Cardiac muscle cell (in vitro differentiated cells and primary cell): ENCODE measurements at regions not wholly inside any gene's neighbourhood (a gene's known extent, or its start where the extent isn't known, plus 50 kb on each side); places are given as distances from the start of the nearest gene placed in this dataset.
A peak's percentile ranks its signal among the peaks of the same experiment; 100 is the strongest.

Experiments used
- DNase-seq, 2 donors: peaks; one replicate each; pipeline versions ENCODE4 v3.0.0 to v3.0.0-alpha.2; 2010 to 2017; ENCODE audit warnings: low read depth in 1 of 2, low spot score in 1 of 2
- H3K27ac ChIP-seq: fragments of 200-600 bp; sonication (generic); 2 replicates; pipeline ENCODE4 v1.5.1; 2016
- H3K27me3 ChIP-seq: fragments of 200-600 bp; sonication (generic); 2 replicates; pipeline ENCODE4 v1.6.0; 2016; ENCODE audit warnings: control low read depth
- H3K36me3 ChIP-seq: fragments of 200-600 bp; sonication (generic); 2 replicates; pipeline ENCODE4 v1.5.1; 2016; ENCODE audit warnings: control low read depth
- H3K4me1 ChIP-seq: fragments of 200-600 bp; sonication (generic); 2 replicates; pipeline ENCODE4 v1.8.1; 2017; ENCODE audit warnings: low read depth, mild to moderate bottlenecking, mixed run types
- H3K4me3 ChIP-seq: fragments of 200-600 bp; sonication (generic); 2 replicates; pipeline ENCODE4 v1.5.1; 2016; ENCODE audit warnings: mild to moderate bottlenecking
- H3K9me3 ChIP-seq: fragments of 200-600 bp; sonication (generic); 2 replicates; pipeline ENCODE4 v1.5.1; 2017; ENCODE audit warnings: low read depth, mild to moderate bottlenecking, control low read depth
- CTCF ChIP-seq: IDR thresholded peaks from 2 replicates; pipeline ENCODE4 v1.5.1; 2012; ENCODE audit warnings: low read depth, mild to moderate bottlenecking, low read length

- Histone ChIP-seq H3K4me3 (no peak overlapping the region), H3K27ac (no peak overlapping the region), H3K4me1 (no peaks in the 10 kb centered on the region), H3K36me3 (no peaks in the 10 kb centered on the region), H3K27me3 (peaks cover 22% of the 10 kb centered on the region), H3K9me3 (no peaks in the 10 kb centered on the region)
- no peak for TF ChIP-seq CTCF
- DNase-seq = no peak
These were observed 136.6 kb downstream of the OMA1 start for GRCh38 chr1:58409890-58410289.

GRCh38 chr1:58409336-58409735 lies 137.2 kb downstream of the OMA1 start:
- no peak for DNase-seq
- Histone ChIP-seq H3K27ac (no peak overlapping the region), H3K9me3 (no peaks in the 10 kb centered on the region), H3K4me1 (no peaks in the 10 kb centered on the region), H3K4me3 (no peak overlapping the region), H3K36me3 (no peaks in the 10 kb centered on the region), H3K27me3 (peaks cover 25% of the 10 kb centered on the region)
- no peak for TF ChIP-seq CTCF

- TF ChIP-seq CTCF = no peak
- Histone ChIP-seq H3K27ac (no peak overlapping the region), H3K9me3 (no peaks in the 10 kb centered on the region), H3K27me3 (peaks cover 26% of the 10 kb centered on the region), H3K4me3 (no peak overlapping the region), H3K36me3 (no peaks in the 10 kb centered on the region), H3K4me1 (no peaks in the 10 kb centered on the region)
- DNase-seq = no peak
These were observed 140.0 kb downstream of the OMA1 start for GRCh38 chr1:58406301-58407071.

GRCh38 chr1:58405660-58406059 lies 140.9 kb downstream of the OMA1 start:
- Histone ChIP-seq H3K4me3 (no peak overlapping the region), H3K9me3 (no peaks in the 10 kb centered on the region), H3K4me1 (no peaks in the 10 kb centered on the region), H3K36me3 (no peaks in the 10 kb centered on the region), H3K27me3 (peaks cover 28% of the 10 kb centered on the region), H3K27ac (no peak overlapping the region)
- TF ChIP-seq CTCF = no peak
- DNase-seq = no peak

GRCh38 chr1:58403894-58404293 lies 142.6 kb downstream of the OMA1 start:
- Histone ChIP-seq H3K27me3 (peaks cover 27% of the 10 kb centered on the region), H3K27ac (no peak overlapping the region), H3K36me3 (no peaks in the 10 kb centered on the region), H3K9me3 (no peaks in the 10 kb centered on the region), H3K4me1 (no peaks in the 10 kb centered on the region), H3K4me3 (no peak overlapping the region)
- no peak for TF ChIP-seq CTCF
- DNase-seq = no peak

GRCh38 chr1:58402444-58402843 lies 144.1 kb downstream of the OMA1 start:
- H3K4me3 ChIP-seq = no peak overlapping the region
- peaks cover 17% of the 10 kb centered on the region for H3K27me3 ChIP-seq
- no peak for TF ChIP-seq CTCF

More at GRCh38 chr1:58402444-58402843, 144.1 kb downstream of the OMA1 start:
- Histone ChIP-seq H3K9me3 (no peaks in the 10 kb centered on the region), H3K27ac (no peak overlapping the region), H3K36me3 (no peaks in the 10 kb centered on the region), H3K4me1 (no peaks in the 10 kb centered on the region)
- DNase-seq = peak in 1 of 2 donors; percentile 25
